ENCODE measurements at regions not wholly inside any gene's neighbourhood (a gene's known extent, or its start where the extent isn't known, plus 50 kb on each side); places are given as distances from the start of the nearest gene placed in this dataset.

DNA sequence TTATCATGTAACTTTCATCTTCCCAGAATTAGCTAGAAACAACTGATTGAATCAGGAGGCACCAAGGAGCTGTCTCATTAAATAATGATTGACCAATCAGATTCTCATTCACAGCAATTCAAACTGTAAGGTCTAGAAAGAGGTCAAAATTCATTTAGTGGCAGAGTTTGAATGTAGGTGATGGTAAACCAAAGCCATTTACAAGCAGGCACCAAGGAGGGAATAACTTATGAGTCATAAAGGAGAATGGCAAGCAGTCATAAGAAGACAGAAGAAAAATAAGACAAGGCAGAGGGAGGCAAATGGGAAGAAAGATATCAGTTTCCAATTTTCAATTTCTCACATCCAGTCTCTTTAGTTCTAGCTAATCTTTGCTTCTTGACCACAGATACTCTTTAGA lies 52.9 kb upstream of the DEFB112 start:
- TF ChIP-seq CTCF (IDR thresholded peaks at IDR 0.05; ENCODE audit: low read depth, low read length) (no peak), EZH2phosphoT487 (IDR thresholded peaks at IDR 0.05; ENCODE audit: low read depth) (no peak)
